IMR-90 (cell line): ENCODE measurements at regions not wholly inside any gene's neighbourhood (a gene's known extent, or its start where the extent isn't known, plus 50 kb on each side); places are given as distances from the start of the nearest gene placed in this dataset.

Source experiments
- ATAC-seq: fragments of 200-7000 bp; cut with Tn5 transposase; 2 replicates; pipeline ENCODE4 v1.9.1; 2020; ENCODE audit warnings: low read depth, mild to moderate bottlenecking, moderate library complexity
- BruUV-seq: library from RNA; stranded (reverse); fragments of 400-500 nt; replicated peaks from 2 replicates; lab custom pipeline; 2021; lab: Mats Ljungman, UMichigan
- CTCF ChIA-PET: fragments of 300-600 bp; formaldehyde crosslinking; extraction: SDS; loops from one replicate; lab custom pipeline; 2021; ENCODE audit warnings: antibody characterized with exemption; lab: Yijun Ruan, JAX
- POLR2A ChIA-PET: fragments of 300-600 bp; sonication (Branson Sonifier 250); formaldehyde crosslinking; loops from one replicate; lab custom pipeline; 2022; ENCODE audit warnings: antibody characterized with exemption; ENCODE audit not compliant: unreplicated experiment; lab: Charles Lee
- DNase-seq: peaks from one replicate; pipeline ENCODE4 v3.0.0; 2013
- H2AFZ ChIP-seq: replicated peaks from 2 replicates; pipeline ENCODE3; 2013; ENCODE audit warnings: low read length, mild to moderate bottlenecking; ENCODE audit not compliant: poor library complexity
- H2AK5ac ChIP-seq: 2 replicates; pipeline ENCODE4 v1.6.1; 2013; ENCODE audit warnings: low read depth, low read length, inconsistent platforms
- H2AK9ac ChIP-seq: replicated peaks from 2 replicates; pipeline ENCODE3; 2013; ENCODE audit warnings: mild to moderate bottlenecking, low read depth, low read length, moderate library complexity; ENCODE audit not compliant: poor library complexity
- H2BK120ac ChIP-seq: 2 replicates; pipeline ENCODE4 v1.6.1; 2013; ENCODE audit warnings: low read depth, low read length, inconsistent platforms
- H2BK15ac ChIP-seq: 3 replicates; pipeline ENCODE4 v1.6.1; 2013; ENCODE audit warnings: low read depth, low read length, inconsistent platforms
- H2BK20ac ChIP-seq: 2 replicates; pipeline ENCODE4 v1.6.1; 2013; ENCODE audit warnings: low read depth, mild to moderate bottlenecking, inconsistent platforms, low read length, moderate library complexity
- H2BK5ac ChIP-seq: 2 replicates; pipeline ENCODE4 v1.6.1; 2013; ENCODE audit warnings: mild to moderate bottlenecking, low read depth, low read length, inconsistent platforms; ENCODE audit not compliant: poor library complexity, severe bottlenecking
- H3K14ac ChIP-seq: replicated peaks from 2 replicates; pipeline ENCODE4 v1.6.1; 2013; ENCODE audit warnings: low read depth, low read length, inconsistent platforms
- H3K18ac ChIP-seq: 2 replicates; pipeline ENCODE4 v1.6.1; 2013; ENCODE audit warnings: low read depth, low read length, control low read depth
- H3K23ac ChIP-seq: 2 replicates; pipeline ENCODE4 v1.6.1; 2013; ENCODE audit warnings: low read depth, low read length, inconsistent platforms
- H3K27ac ChIP-seq: 2 replicates; pipeline ENCODE4 v1.5.1; 2013; ENCODE audit warnings: mild to moderate bottlenecking, control low read depth, low read length; ENCODE audit not compliant: insufficient read depth
- H3K27me3 ChIP-seq: 2 replicates; pipeline ENCODE4 v1.6.1; 2013; ENCODE audit warnings: low read length; ENCODE audit not compliant: control insufficient read depth, insufficient read depth
- H3K36me3 ChIP-seq: 2 replicates; pipeline ENCODE4 v1.6.1; 2013; ENCODE audit warnings: low read length, mixed read lengths; ENCODE audit not compliant: control insufficient read depth, insufficient read depth
- H3K4ac ChIP-seq: 2 replicates; pipeline ENCODE4 v1.6.1; 2013; ENCODE audit warnings: low read depth, low read length, inconsistent platforms
- H3K4me1 ChIP-seq: 2 replicates; pipeline ENCODE4 v1.6.1; 2013; ENCODE audit warnings: low read length, mixed read lengths; ENCODE audit not compliant: control insufficient read depth, insufficient read depth
- H3K4me2 ChIP-seq: 2 replicates; pipeline ENCODE4 v1.6.1; 2013; ENCODE audit warnings: low read depth, mild to moderate bottlenecking, control low read depth, low read length, moderate library complexity
- H3K4me3 ChIP-seq: 2 replicates; pipeline ENCODE4 v1.5.1; 2013; ENCODE audit warnings: low read depth, mild to moderate bottlenecking, control low read depth, low read length, moderate library complexity; ENCODE audit not compliant: insufficient read depth
- H3K56ac ChIP-seq: 2 replicates; pipeline ENCODE4 v1.6.1; 2013; ENCODE audit warnings: low read length, inconsistent platforms; ENCODE audit not compliant: insufficient read depth; ENCODE audit errors: extremely low read depth
- H3K79me1 ChIP-seq, 2 experiments: 2 replicates each; pipeline ENCODE4 v1.6.1; 2013; ENCODE audit warnings: low read length in 2 of 2, inconsistent platforms in 1 of 2, low read depth in 1 of 2
- H3K9ac ChIP-seq: 2 replicates; pipeline ENCODE4 v1.6.1; 2013; ENCODE audit warnings: low read depth, low read length, control low read depth
- H3K9me1 ChIP-seq: 2 replicates; pipeline ENCODE4 v1.6.1; 2013; ENCODE audit warnings: low read length, inconsistent platforms; ENCODE audit not compliant: insufficient read depth
- H3K9me3 ChIP-seq: 2 replicates; pipeline ENCODE4 v1.6.1; 2013; ENCODE audit warnings: low read length; ENCODE audit not compliant: control insufficient read depth, insufficient read depth
- H4K20me1 ChIP-seq: 2 replicates; pipeline ENCODE4 v1.6.1; 2013; ENCODE audit warnings: low read length, inconsistent platforms; ENCODE audit not compliant: insufficient read depth
- H4K5ac ChIP-seq: 2 replicates; pipeline ENCODE4 v1.6.1; 2013; ENCODE audit warnings: mild to moderate bottlenecking, low read depth, low read length, control low read depth
- H4K8ac ChIP-seq, 2 experiments: 2 replicates each; pipeline ENCODE4 v1.6.1; 2013; ENCODE audit warnings: low read depth in 2 of 2, low read length in 2 of 2, control low read depth in 1 of 2, inconsistent platforms in 1 of 2
- H4K91ac ChIP-seq: 2 replicates; pipeline ENCODE4 v1.6.1; 2013; ENCODE audit warnings: low read depth, low read length, inconsistent platforms; ENCODE audit not compliant: insufficient read depth
- FOS ChIP-seq: fragments of 150-350 bp; IDR thresholded peaks from 2 replicates; pipeline ENCODE4 v1.6.1; 2016; ENCODE audit warnings: low read depth, low read length
- RAD21 ChIP-seq: IDR thresholded peaks from 2 replicates; pipeline ENCODE4 v1.6.1; 2012; ENCODE audit warnings: low read length, improper control_type of control experiment
- WGBS, 2 experiments: methylation state at CpG; one replicate each; pipeline versions ENCODE4 v1.1.5 to v1.1.7; 2013; ENCODE audit warnings: missing lambda C conversion rate in 2 of 2; ENCODE audit not compliant: insufficient read length in 1 of 2; ENCODE audit errors: extremely low coverage in 2 of 2; 5-methylcytosine and 5-hydroxymethylcytosine counted together
- dilution Hi-C: fragments of 300-500 bp; cut with HindIII; formaldehyde crosslinking; loops from one replicate; pipeline ENCODE4 v1.14.3; 2018; ENCODE audit warnings: low sequenced_read_pairs; ENCODE audit not compliant: unreplicated experiment
- in situ Hi-C: fragments of 300-500 bp; cut with MboI; formaldehyde crosslinking; loops from 3 replicates; pipeline ENCODE4 v1.14.3; 2019; ENCODE audit warnings: low sequenced_read_pairs, inconsistent platforms, mixed read lengths
- intact Hi-C: fragments of 100-400 bp; cut with micrococcal nuclease; formaldehyde crosslinking; loops from 2 replicates; pipeline ENCODE4 v1.10.0; 2022
- TF ChIP-seq, protein P1 (sequence below): fragments of 150-350 bp; IDR thresholded peaks from 2 replicates; pipeline ENCODE4 v1.6.1; 2017; ENCODE audit warnings: mild to moderate bottlenecking, antibody characterized with exemption, low read length, low read depth

GRCh38 chr20:19938421-19939090, 78.6 kb upstream of the NAA20 start:
- peaks cover 24 to 89% of the 10 kb centered on the region in 2 experiments for H3K79me1 ChIP-seq
- H4K5ac ChIP-seq, result no peak overlapping the region
- no peak for ATAC-seq
- no peak overlapping the region for H2BK120ac ChIP-seq
- H3K4me1 ChIP-seq, result peaks cover 10% of the 10 kb centered on the region; the same call in 1 of the 2 replicates
- H3K4me2 ChIP-seq, result no peak overlapping the region
- no peak overlapping the region for H4K91ac ChIP-seq
- H4K8ac ChIP-seq, result no peak overlapping the region
- no peak overlapping the region for H2BK20ac ChIP-seq
- intact Hi-C loops, result no loop called here
- H2BK5ac ChIP-seq, result no peak overlapping the region
- H2AK5ac ChIP-seq, result no peak overlapping the region
- H3K18ac ChIP-seq, result no peak overlapping the region
- H2BK15ac ChIP-seq, result no peak overlapping the region
- dilution Hi-C loops, result no loop called here
- no peak overlapping the region for H2AFZ ChIP-seq
- no peak overlapping the region for H3K56ac ChIP-seq
- no peak for DNase-seq
- H3K9me1 ChIP-seq, result peaks cover 37% of the 10 kb centered on the region
- H3K14ac ChIP-seq, result no peak overlapping the region
- 93% methylated on average over 2 of the region's 4 CpGs; no CpG with 5 or more reads in 1 of the 2 experiments for WGBS, 2 experiments
- no peak overlapping the region for H3K23ac ChIP-seq
- no peak for TF ChIP-seq FOS
- no peak for TF ChIP-seq RAD21
- TF ChIP-seq, protein P1, sequence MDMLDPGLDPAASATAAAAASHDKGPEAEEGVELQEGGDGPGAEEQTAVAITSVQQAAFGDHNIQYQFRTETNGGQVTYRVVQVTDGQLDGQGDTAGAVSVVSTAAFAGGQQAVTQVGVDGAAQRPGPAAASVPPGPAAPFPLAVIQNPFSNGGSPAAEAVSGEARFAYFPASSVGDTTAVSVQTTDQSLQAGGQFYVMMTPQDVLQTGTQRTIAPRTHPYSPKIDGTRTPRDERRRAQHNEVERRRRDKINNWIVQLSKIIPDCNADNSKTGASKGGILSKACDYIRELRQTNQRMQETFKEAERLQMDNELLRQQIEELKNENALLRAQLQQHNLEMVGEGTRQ, result no peak
- POLR2A ChIA-PET, result no interaction called here
- no peak overlapping the region for H3K4me3 ChIP-seq
- BruUV-seq, result no TSS peak
- in situ Hi-C loops, result no loop called here
- no peak overlapping the region for H2AK9ac ChIP-seq
- H3K27ac ChIP-seq, result no peak overlapping the region
- peaks cover 22% of the 10 kb centered on the region; the same call in 1 of the 2 replicates for H4K20me1 ChIP-seq
- CTCF ChIA-PET, result no interaction called here
- no peaks in the 10 kb centered on the region for H3K9me3 ChIP-seq
- no peaks in the 10 kb centered on the region for H3K27me3 ChIP-seq
- H3K4ac ChIP-seq, result no peak overlapping the region
- H3K9ac ChIP-seq, result no peak overlapping the region
- peaks cover 41% of the 10 kb centered on the region for H3K36me3 ChIP-seq
